ENCODE measurements at regions not wholly inside any gene's neighbourhood (a gene's known extent, or its start where the extent isn't known, plus 50 kb on each side); places are given as distances from the start of the nearest gene placed in this dataset.

DNA sequence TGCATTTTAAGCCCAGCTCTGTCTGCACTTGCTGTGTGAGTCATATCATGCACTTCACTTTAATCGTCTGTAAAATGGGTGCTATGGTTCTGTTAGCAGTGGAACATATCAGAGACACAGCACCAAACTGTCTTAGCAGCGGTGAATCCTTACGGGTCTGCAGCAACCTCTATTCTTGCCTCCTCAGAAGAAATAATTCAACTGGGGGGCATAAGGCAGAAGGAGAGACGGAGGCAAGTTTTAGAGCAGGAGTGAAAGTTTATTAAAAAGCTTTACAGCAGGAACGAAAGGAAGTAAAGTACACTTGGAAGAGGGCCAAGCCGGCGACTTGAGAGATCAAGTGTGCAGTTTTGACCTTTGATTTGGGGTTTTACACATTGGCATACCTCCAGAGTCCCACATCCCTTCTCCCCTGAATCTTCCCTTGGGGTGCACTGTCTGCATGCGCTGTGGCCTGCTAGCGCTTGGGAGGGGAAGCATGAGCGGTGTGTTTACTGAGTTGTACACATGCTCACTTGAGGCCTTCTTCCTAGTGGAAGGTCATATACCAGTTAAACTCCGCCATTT is 109.8 kb downstream of the DDX1 start:
- no peak for TF ChIP-seq POLR2A (IDR thresholded peaks at IDR 0.05; ENCODE audit: low read depth, low read length)
- no peak for TF ChIP-seq TAF1 (IDR thresholded peaks at IDR 0.05; ENCODE audit: borderline replicate concordance, low read depth, low read length)
- TF ChIP-seq POLR2AphosphoS5 (IDR thresholded peaks at IDR 0.05; ENCODE audit: low read depth, low read length), result no peak

All from GM12892 (cell line).